ENCODE measurements at regions not wholly inside any gene's neighbourhood (a gene's known extent, or its start where the extent isn't known, plus 50 kb on each side); places are given as distances from the start of the nearest gene placed in this dataset.

GRCh38 chr22:44634426-44635321, 67.3 kb upstream of the PRR5 start:
- DNase-seq (ENCODE audit: low read depth), result no peak
- no peak for TF ChIP-seq CTCF (IDR thresholded peaks at IDR 0.05; ENCODE audit: insufficient read depth, low read depth, low read length, missing control alignments)

GRCh38 chr22:44633647-44634046, 68.4 kb upstream of the PRR5 start:
- DNase-seq (ENCODE audit: low read depth), result no peak

More at GRCh38 chr22:44634426-44635321, 67.3 kb upstream of the PRR5 start:
- no peak overlapping the region for H3K4me3 ChIP-seq (ENCODE audit: low read depth, low read length)

GRCh38 chr22:44632541-44633396, 69.2 kb upstream of the PRR5 start:
- DNase-seq (ENCODE audit: low read depth), result no peak
- H3K4me3 ChIP-seq (ENCODE audit: low read depth, low read length), result no peak overlapping the region
- no peak for TF ChIP-seq CTCF (IDR thresholded peaks at IDR 0.05; ENCODE audit: insufficient read depth, low read depth, low read length, missing control alignments)

More at GRCh38 chr22:44633647-44634046, 68.4 kb upstream of the PRR5 start:
- no peak for TF ChIP-seq CTCF (IDR thresholded peaks at IDR 0.05; ENCODE audit: insufficient read depth, low read depth, low read length, missing control alignments)
- no peak overlapping the region for H3K4me3 ChIP-seq (ENCODE audit: low read depth, low read length)

GRCh38 chr22:44630826-44631225, 71.2 kb upstream of the PRR5 start:
- TF ChIP-seq CTCF (IDR thresholded peaks at IDR 0.05; ENCODE audit: insufficient read depth, low read depth, low read length, missing control alignments), result no peak
- no peak for DNase-seq (ENCODE audit: low read depth)
- no peak overlapping the region for H3K4me3 ChIP-seq (ENCODE audit: low read depth, low read length)

GRCh38 chr22:44628835-44629234, 73.2 kb upstream of the PRR5 start:
- DNase-seq (ENCODE audit: low read depth), result no peak
- no peak for TF ChIP-seq CTCF (IDR thresholded peaks at IDR 0.05; ENCODE audit: insufficient read depth, low read depth, low read length, missing control alignments)
- no peak overlapping the region for H3K4me3 ChIP-seq (ENCODE audit: low read depth, low read length)

GRCh38 chr22:44628273-44628672, 73.7 kb upstream of the PRR5 start:
- no peak for TF ChIP-seq CTCF (IDR thresholded peaks at IDR 0.05; ENCODE audit: insufficient read depth, low read depth, low read length, missing control alignments)
- no peak for DNase-seq (ENCODE audit: low read depth)
- H3K4me3 ChIP-seq (ENCODE audit: low read depth, low read length), result no peak overlapping the region

All from GM12865 (cell line).